Keratinocyte (primary cell): ENCODE measurements at regions not wholly inside any gene's neighbourhood (a gene's known extent, or its start where the extent isn't known, plus 50 kb on each side); places are given as distances from the start of the nearest gene placed in this dataset.

Experiments used
- DNase-seq: peaks from one replicate; pipeline ENCODE4 v3.0.0-alpha.2; 2011; ENCODE audit warnings: low read depth, missing footprints, low spot score
- FAIRE-seq: peaks from 2 replicates; lab custom pipeline; 2011; peaks lifted over from hg19 to GRCh38; lab: Jason Lieb, UNC
- H2AFZ ChIP-seq: 2 replicates; pipeline ENCODE4 v1.6.0; 2012; ENCODE audit warnings: low read length, control low read depth, inconsistent platforms; ENCODE audit not compliant: control insufficient read depth
- H3K27ac ChIP-seq: 2 replicates; pipeline ENCODE4 v1.5.1; 2011; ENCODE audit warnings: low read length; ENCODE audit not compliant: control insufficient read depth, insufficient read depth
- H3K27me3 ChIP-seq: 3 replicates; pipeline ENCODE4 v1.6.0; 2011; ENCODE audit warnings: low read length; ENCODE audit not compliant: control insufficient read depth, insufficient read depth; ENCODE audit errors: extremely low read depth
- H3K36me3 ChIP-seq, 2 experiments: 2 replicates in 1 of 2; 3 replicates in 1 of 2; pipeline ENCODE4 v1.5.1; 2011; ENCODE audit warnings: low read length in 2 of 2, mild to moderate bottlenecking in 1 of 2; ENCODE audit not compliant: control insufficient read depth in 2 of 2, insufficient read depth in 2 of 2; ENCODE audit errors: extremely low read depth in 1 of 2
- H3K4me1 ChIP-seq: 3 replicates; pipeline ENCODE4 v1.5.1; 2011; ENCODE audit warnings: low read length; ENCODE audit not compliant: control insufficient read depth, insufficient read depth; ENCODE audit errors: extremely low read depth
- H3K4me2 ChIP-seq: 3 replicates; pipeline ENCODE4 v1.6.0; 2011; ENCODE audit warnings: low read depth, low read length; ENCODE audit not compliant: control insufficient read depth, insufficient read depth; ENCODE audit errors: extremely low read depth
- H3K4me3 ChIP-seq, 3 experiments: fragments of 200-600 bp in 1 of 3; sonication (generic) in 1 of 3; 2 replicates in 2 of 3; 3 replicates in 1 of 3; pipeline ENCODE4 v1.5.1; 2011 to 2016; ENCODE audit warnings: low read length in 3 of 3, mild to moderate bottlenecking in 3 of 3, control low read depth in 2 of 3, inconsistent platforms in 1 of 3, low read depth in 1 of 3, mixed read lengths in 1 of 3, mixed run types in 1 of 3, moderate library complexity in 1 of 3; ENCODE audit not compliant: control insufficient read depth in 2 of 3, insufficient read depth in 2 of 3; ENCODE audit errors: extremely low read depth in 1 of 3
- H3K79me2 ChIP-seq: 2 replicates; pipeline ENCODE4 v1.6.0; 2012; ENCODE audit warnings: low read length; ENCODE audit not compliant: control insufficient read depth, insufficient read depth
- H3K9ac ChIP-seq: 3 replicates; pipeline ENCODE4 v1.6.0; 2011; ENCODE audit warnings: low read length; ENCODE audit not compliant: control insufficient read depth, insufficient read depth; ENCODE audit errors: extremely low read depth
- H3K9me1 ChIP-seq: 3 replicates; pipeline ENCODE4 v1.6.0; 2011; ENCODE audit warnings: low read length; ENCODE audit not compliant: control insufficient read depth, insufficient read depth; ENCODE audit errors: extremely low read depth
- H3K9me3 ChIP-seq: 2 replicates; pipeline ENCODE4 v1.5.1; 2012; ENCODE audit warnings: low read depth, low read length; ENCODE audit not compliant: control insufficient read depth
- H4K20me1 ChIP-seq: 3 replicates; pipeline ENCODE4 v1.6.0; 2011; ENCODE audit warnings: low read length; ENCODE audit not compliant: control insufficient read depth, insufficient read depth; ENCODE audit errors: extremely low read depth
- EZH2 ChIP-seq: IDR thresholded peaks from one replicate; pipeline ENCODE4 v1.6.1; 2012; ENCODE audit warnings: inconsistent platforms, mild to moderate bottlenecking, low read length, moderate library complexity
- dilution Hi-C: fragments of 300-500 bp; cut with MboI; formaldehyde crosslinking; loops from one replicate; pipeline ENCODE4 v1.7.0; 2020; ENCODE audit warnings: low sequenced_read_pairs; ENCODE audit not compliant: extremely low pct_ligation_motif_present
- TF ChIP-seq, protein P1 (sequence below), 3 experiments: IDR thresholded peaks in 1 of 3; conservative IDR thresholded peaks in 1 of 3; optimal IDR thresholded peaks in 1 of 3; 2 replicates in 2 of 3; 3 replicates in 1 of 3; pipeline versions ENCODE3 to v1.5.1; 2011; ENCODE audit warnings: low read length in 3 of 3, mild to moderate bottlenecking in 3 of 3, moderate library complexity in 2 of 3, control low read depth in 1 of 3, inconsistent platforms in 1 of 3; ENCODE audit not compliant: insufficient read depth in 2 of 3; ENCODE audit errors: extremely low read depth in 1 of 3

DNA sequence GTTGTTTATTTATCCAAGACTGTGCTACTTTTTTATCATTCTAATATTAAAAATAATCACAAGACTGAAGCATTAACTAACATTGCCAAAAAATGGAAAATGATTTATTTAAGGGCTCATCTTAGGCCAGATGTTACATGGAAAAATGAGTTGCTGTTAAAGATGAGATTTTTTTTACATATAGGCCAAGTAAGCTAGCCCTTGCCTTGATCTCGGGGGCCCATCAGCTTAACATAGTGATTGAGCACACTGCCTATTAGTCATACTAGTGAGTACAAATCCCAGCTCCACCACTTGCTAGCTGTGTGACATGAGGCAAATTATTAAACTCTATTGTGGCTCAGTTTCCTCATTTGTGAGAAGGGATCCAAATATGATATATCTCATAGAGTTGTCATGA is 275.9 kb upstream of the SNX7 start:
- Histone ChIP-seq H4K20me1 (no peaks in the 10 kb centered on the region), H3K9me3 (no peaks in the 10 kb centered on the region), H3K9me1 (no peaks in the 10 kb centered on the region), H3K27me3 (no peaks in the 10 kb centered on the region), H3K4me2 (no peak overlapping the region), H3K79me2 (no peaks in the 10 kb centered on the region), H2AFZ (no peak overlapping the region), H3K36me3 (no peaks in the 10 kb centered on the region), H3K4me1 (peaks cover 30% of the 10 kb centered on the region), H3K27ac (no peak overlapping the region), H3K4me3 (no peak overlapping the region), H3K9ac (no peak overlapping the region)
- FAIRE-seq (peak; percentile 70), DNase-seq (no peak)
- TF ChIP-seq EZH2, result no peak
- TF ChIP-seq, protein P1, sequence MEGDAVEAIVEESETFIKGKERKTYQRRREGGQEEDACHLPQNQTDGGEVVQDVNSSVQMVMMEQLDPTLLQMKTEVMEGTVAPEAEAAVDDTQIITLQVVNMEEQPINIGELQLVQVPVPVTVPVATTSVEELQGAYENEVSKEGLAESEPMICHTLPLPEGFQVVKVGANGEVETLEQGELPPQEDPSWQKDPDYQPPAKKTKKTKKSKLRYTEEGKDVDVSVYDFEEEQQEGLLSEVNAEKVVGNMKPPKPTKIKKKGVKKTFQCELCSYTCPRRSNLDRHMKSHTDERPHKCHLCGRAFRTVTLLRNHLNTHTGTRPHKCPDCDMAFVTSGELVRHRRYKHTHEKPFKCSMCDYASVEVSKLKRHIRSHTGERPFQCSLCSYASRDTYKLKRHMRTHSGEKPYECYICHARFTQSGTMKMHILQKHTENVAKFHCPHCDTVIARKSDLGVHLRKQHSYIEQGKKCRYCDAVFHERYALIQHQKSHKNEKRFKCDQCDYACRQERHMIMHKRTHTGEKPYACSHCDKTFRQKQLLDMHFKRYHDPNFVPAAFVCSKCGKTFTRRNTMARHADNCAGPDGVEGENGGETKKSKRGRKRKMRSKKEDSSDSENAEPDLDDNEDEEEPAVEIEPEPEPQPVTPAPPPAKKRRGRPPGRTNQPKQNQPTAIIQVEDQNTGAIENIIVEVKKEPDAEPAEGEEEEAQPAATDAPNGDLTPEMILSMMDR (optimal IDR thresholded peaks at IDR 0.05 in 1 of 3, IDR thresholded peaks at IDR 0.05 in 1 of 3, conservative IDR thresholded peaks at IDR 0.05 in 1 of 3; ENCODE audit: extremely low read depth in 1 of 3, insufficient read depth in 2 of 3, low read length in 3 of 3), result no peak
- dilution Hi-C loops, result no loop called here

- no peaks in the 10 kb centered on the region for H3K9me3 ChIP-seq
- DNase-seq, result no peak
- H3K27ac ChIP-seq, result no peak overlapping the region
- TF ChIP-seq, protein P1 (optimal IDR thresholded peaks at IDR 0.05 in 1 of 3, IDR thresholded peaks at IDR 0.05 in 1 of 3, conservative IDR thresholded peaks at IDR 0.05 in 1 of 3; ENCODE audit: extremely low read depth in 1 of 3, insufficient read depth in 2 of 3, low read length in 3 of 3), result no peak
- no peak for TF ChIP-seq EZH2
- dilution Hi-C loops, result no loop called here
- H2AFZ ChIP-seq, result no peak overlapping the region
- no peak overlapping the region for H3K9ac ChIP-seq
- H4K20me1 ChIP-seq, result no peaks in the 10 kb centered on the region
- no peaks in the 10 kb centered on the region for H3K36me3 ChIP-seq
- no peak overlapping the region for H3K4me2 ChIP-seq
- no peak for FAIRE-seq
- peaks cover 29% of the 10 kb centered on the region for H3K4me1 ChIP-seq
- no peaks in the 10 kb centered on the region for H3K79me2 ChIP-seq
- H3K27me3 ChIP-seq, result no peaks in the 10 kb centered on the region
- H3K4me3 ChIP-seq, result no peak overlapping the region
- no peaks in the 10 kb centered on the region for H3K9me1 ChIP-seq
These were observed 276.9 kb upstream of the SNX7 start for GRCh38 chr1:98384461-98385141.
